OCI-LY1 (cell line): ENCODE measurements at regions not wholly inside any gene's neighbourhood (a gene's known extent, or its start where the extent isn't known, plus 50 kb on each side); places are given as distances from the start of the nearest gene placed in this dataset.

Source experiments
- EZH2 ChIP-seq: fragments of 200-600 bp; sonication (generic), shearing (Covaris generic); IDR thresholded peaks from 2 replicates; pipeline ENCODE4 v1.8.0; 2017; ENCODE audit warnings: borderline replicate concordance, mixed run types, mild to moderate bottlenecking, antibody characterized with exemption, low read length, moderate library complexity, mixed read lengths
- TF ChIP-seq, protein P1 (sequence below): fragments of 200-600 bp; sonication (generic), shearing (Covaris generic); IDR thresholded peaks from 2 replicates; pipeline ENCODE4 v1.5.1; 2017; ENCODE audit warnings: mild to moderate bottlenecking, antibody characterized with exemption, low read length, moderate library complexity, mixed read lengths

DNA sequence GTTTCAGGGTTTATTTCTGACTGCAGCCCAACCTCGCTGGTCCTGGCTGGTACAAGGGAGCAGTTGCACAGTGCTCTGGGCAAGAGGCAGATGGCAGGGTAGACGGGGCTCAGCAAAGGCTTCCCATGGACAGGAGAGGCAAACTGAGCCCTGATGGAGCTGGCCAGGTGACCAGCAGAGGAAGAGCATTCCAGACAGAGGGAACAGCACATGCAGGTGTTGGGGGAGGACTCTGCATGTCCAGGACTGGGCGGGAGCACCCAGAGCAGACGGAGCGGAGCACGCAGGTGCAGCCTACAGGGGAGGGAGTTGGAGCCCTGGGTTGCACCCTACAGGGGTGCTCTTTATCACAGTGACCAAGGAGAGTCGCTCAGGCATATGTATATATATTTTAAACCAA lies 285.3 kb downstream of the FOXL1 start:
- TF ChIP-seq, protein P1, sequence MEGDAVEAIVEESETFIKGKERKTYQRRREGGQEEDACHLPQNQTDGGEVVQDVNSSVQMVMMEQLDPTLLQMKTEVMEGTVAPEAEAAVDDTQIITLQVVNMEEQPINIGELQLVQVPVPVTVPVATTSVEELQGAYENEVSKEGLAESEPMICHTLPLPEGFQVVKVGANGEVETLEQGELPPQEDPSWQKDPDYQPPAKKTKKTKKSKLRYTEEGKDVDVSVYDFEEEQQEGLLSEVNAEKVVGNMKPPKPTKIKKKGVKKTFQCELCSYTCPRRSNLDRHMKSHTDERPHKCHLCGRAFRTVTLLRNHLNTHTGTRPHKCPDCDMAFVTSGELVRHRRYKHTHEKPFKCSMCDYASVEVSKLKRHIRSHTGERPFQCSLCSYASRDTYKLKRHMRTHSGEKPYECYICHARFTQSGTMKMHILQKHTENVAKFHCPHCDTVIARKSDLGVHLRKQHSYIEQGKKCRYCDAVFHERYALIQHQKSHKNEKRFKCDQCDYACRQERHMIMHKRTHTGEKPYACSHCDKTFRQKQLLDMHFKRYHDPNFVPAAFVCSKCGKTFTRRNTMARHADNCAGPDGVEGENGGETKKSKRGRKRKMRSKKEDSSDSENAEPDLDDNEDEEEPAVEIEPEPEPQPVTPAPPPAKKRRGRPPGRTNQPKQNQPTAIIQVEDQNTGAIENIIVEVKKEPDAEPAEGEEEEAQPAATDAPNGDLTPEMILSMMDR: no peak
- TF ChIP-seq EZH2: no peak
